Head of caudate nucleus (tissue), 42 donors: ENCODE measurements at regions not wholly inside any gene's neighbourhood (a gene's known extent, or its start where the extent isn't known, plus 50 kb on each side); places are given as distances from the start of the nearest gene placed in this dataset.
"Not testable (repeated sequence)": the region's sequence is repeated elsewhere in the genome, so short reads cannot be mapped to it uniquely, and the experiment has no call there.

ENCODE experiments used
- DNase-seq, 42 donors: peaks; one replicate each; pipeline versions ENCODE4 v3.0.0 to v3.0.0-alpha.2; 2020 to 2021; ENCODE audit warnings: mixed read lengths in 7 of 42
- intact Hi-C: fragments of 100-400 bp; cut with DNase I; formaldehyde crosslinking; loops from one replicate; pipeline ENCODE4 v1.15.0; 2022

DNA sequence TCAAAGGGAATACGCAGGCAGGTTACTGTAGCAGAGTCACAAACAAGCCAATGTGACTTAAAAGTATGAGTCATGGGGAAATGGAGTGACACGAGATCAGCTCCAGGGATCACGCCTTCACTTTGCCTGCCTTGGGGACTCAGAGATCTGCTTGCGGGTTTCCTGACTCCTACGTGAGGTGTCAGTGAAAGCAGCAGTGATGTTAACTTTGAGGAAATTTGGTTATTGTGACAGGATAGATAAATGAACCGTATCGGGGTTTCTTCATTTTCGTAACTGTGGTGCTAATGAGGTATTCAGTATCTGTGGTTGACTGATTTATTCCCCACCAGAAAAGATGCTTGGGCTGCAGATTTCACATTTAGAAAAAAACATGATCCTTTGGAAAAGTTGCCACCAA lies 383.3 kb upstream of the ZFP42 start:
- peak; percentile 6 to 86 (median 58) for DNase-seq
- intact Hi-C loops = no loop called here

DNA sequence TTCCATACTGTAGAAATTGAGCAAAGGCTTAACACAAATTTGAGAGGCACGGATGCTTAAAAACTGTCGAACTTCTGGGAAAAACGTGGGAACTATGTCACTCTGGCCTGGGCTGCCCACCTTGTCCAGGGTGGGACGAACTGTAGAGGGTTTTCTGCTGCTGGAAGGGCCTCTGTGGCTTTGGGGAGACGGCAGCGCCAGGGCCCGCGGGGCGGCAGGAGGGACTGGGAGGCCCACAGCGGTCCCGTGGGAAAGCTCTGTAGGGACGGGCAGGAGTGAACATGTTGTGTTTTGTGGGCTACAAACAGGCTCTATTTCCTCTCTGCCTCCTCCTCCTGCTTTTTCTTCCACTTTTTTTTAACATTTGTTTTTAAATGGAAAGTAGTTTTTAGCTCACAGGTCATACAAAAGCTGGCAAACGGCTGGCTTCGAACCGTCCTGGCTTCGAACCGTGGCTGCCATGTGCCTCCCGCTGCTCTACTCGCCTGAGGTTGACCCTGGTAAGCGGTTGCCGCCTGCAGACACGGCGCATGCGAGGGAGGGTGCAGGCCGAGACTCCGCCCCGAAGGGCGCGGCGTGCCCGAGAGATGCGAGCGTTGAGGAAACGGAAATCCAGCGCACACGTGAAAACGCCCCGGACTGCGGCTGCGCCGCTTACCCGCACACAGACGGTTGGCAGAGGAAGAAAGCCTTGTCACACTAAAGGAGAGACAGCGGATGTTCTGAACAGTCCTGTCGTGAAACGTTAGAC lies 382.3 kb upstream of the ZFP42 start:
- no peak for DNase-seq
- intact Hi-C loops = no loop called here

DNA sequence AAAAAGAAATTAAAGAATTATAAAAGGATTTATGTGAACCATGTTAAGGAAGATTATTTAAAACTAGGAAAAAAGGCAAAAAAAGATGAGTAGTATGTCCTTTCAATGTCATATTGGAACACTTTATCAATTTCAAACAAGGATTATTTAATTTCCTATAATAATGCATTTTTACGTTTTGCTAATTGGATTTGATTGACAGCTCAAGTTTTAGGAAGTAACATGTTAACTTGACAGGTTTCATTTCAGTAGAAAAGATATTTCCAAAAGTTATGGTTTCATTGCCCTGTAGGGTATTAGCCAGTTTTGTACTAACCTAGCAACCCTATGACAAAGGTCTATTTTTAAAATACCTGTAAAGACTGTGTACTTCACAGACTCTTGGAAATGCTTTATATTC lies 379.6 kb upstream of the ZFP42 start:
- no peak for DNase-seq
- intact Hi-C loops = no loop called here

DNA sequence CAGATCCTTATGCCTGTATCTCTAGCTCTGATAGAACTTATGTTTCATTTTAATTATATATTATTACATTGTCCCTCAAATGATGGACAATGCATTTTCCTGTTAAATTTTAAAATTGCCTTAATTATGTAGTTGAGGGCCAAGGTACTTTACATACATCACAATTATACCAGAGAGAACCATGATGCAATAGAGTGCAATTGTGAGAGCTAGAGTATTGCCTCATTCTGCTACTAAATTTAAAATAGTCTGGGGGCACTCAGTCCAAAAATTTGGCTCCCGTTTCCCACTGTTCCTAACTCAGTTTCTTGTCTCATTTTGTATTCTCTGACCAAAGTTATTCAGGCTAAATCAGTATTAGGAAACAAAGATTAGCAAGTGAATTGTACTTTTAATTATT lies 378.5 kb upstream of the ZFP42 start:
- no peak for DNase-seq
- intact Hi-C loops = no loop called here

DNA sequence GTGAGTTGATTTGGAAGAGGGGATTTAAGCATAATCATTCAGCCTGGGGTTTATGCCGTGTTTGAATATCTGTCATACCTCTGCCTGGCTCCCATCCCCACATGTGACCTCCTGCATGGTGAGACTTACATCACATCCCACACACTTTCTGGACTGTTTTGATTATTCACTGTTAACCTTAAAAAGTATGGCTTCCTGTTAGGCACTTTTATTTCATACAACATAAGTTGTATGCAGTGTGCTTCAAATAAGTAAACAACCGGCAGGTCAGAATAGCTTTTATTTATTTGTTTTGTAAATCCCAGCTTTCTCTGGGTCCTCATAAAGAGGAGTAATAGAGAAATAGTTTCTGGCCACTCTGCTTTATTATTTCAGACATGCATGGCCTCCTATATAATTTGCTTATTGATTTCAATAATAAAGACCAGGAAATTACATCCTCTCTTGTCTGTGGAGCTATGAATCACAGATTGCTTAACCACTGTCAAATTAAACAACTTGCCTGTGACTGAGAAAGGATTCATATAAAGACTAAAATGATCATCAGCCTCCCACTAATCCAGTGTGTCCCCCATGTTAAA lies 376.8 kb upstream of the ZFP42 start:
- DNase-seq = no peak
- intact Hi-C loops = no loop called here

DNA sequence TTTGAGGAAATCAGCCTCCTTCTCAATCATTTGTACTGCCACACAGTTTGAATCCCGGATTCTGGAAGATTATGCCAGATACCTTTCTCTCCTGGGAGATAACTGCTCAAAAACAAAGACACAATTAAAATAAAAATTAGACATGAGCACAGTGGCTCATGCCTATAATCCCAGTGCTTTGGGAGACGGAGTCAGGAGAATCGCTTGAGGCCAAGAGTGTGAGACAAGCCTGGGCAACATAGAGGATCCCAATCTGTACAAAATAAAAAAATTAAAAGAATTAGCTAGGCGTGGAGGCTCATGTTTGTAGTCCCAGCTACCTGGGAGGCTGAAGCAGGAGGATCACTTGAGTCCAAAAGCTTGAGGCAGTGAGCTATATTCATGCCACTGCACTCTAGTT lies 376.3 kb upstream of the ZFP42 start:
- intact Hi-C loops = no loop called here
- no peak for DNase-seq

DNA sequence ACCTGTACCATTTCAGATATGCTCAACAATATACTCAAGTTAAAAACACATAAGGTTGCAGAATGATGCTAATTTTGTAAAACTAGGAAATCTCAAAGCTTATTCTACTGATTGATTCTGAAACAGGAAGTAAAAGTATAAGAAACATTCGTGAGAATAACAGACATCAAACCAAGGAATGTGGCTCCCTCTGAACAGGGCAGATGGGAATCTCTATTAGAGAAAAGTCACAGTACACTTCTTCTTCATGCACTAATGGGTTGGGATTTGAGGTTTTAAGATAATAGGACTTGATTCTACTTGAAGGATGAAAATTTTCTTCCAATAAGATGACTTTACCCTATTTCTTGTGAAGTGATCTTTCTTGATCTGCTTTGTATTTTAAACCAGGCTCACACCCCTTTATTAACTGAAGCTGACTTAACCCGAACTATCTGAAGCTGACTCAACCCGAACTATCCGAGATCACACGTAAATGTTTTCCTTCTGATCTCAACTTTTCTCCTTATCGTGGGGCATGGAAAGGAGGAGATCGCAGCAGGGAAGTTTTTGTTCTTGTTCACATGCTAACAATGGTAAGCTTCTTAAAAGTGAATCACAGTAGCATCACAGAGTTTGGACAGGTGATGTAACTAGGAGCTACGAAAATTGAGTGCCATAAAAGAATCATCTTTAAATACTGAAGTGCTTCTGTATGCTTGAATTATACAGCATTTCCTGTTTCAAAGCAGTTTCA lies 363.1 kb upstream of the ZFP42 start:
- intact Hi-C loops = no loop called here
- DNase-seq = no peak

DNA sequence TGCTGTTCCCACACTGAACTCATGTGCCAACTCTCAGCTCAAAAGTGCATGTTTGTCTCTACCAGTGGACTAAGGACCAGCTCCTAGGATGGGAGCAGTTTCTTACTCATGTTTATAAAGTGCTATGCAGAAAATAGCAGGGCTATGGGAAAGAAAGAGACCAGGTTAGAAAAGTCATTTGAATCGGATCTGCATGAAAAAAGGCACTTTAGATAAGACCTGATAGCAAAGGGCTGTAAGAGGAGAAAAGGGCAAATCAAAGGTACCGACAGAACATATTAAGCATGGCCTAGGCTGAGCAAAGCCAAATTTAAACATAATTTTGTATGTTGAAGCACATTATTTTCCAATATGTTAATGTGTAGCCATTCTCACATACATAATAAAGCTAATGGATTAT lies 362.3 kb upstream of the ZFP42 start:
- intact Hi-C loops = no loop called here
- no peak for DNase-seq

DNA sequence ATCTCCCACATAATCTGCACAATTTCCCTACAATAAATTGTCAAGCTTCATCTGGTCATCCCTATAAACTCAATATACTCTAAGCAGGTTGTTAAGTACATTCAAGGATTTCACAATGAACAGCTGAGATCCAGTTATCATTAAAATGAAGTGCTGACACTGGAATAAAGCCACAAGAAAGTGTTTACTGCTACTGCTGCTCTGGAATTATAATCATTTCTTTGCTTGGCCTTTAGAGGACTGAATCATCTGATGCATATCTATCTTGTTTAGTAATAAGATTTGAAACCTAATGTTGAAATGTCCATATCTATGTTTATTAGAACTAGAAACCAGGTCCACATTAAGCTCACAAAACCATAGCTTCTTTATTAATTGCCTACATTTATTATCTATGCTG lies 338.6 kb upstream of the ZFP42 start:
- no peak for DNase-seq
- intact Hi-C loops = no loop called here

DNA sequence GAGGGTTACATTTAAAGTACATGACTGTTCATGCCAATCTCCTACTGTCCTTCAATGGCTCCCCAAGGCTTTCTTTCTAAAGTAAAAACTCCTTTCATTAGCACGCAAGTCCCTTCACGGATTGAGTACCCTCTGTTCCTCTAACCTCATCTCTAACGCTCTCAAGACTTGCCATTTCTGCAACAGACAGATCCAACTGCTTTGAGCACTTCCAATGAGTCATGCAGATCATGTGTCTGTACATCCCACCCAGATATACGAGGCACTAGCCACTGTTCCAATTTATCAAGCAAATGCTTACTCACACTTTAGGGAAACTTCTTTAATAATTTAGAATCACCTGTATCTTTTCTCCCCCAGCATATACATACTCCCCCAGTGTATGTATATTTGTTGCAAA lies 332.5 kb upstream of the ZFP42 start:
- intact Hi-C loops = no loop called here
- DNase-seq = no peak

DNA sequence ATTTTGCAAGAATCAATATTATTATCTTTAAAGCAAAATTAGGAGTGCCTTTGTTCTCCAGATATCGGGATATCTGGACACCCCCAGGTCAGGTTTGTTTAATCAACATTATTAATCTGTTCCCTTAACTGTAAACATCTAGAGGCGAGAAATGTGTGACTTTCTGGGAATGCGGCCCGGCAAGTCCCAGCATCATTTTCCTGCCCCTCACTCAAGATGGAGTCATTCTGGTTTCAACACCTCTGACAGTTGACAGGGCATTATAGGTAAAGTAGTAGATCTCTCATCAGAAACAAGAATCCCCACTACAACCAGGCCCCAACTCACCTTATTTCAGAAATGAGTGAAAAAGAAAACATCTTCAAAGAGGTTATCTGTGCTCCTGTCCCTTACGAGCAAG lies 331.6 kb upstream of the ZFP42 start:
- intact Hi-C loops = no loop called here
- no peak for DNase-seq

DNA sequence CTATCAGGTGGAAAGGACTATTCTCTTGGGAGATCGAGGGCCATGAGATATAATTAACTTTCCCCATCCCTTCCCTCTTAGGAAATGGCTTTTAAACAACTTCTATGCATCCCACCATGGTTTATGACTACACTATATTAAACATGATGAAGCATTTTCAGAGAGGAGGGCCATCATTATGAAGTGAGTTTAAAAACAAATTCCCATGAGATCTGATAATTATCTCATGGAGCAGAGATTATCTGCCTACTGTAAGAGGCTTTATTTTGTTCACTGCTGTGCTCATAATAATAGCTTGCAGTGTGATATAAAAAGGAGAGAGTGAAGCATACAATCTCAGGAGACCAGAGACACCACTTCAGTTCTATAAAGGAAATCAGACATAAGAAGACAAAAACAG lies 330.5 kb upstream of the ZFP42 start:
- DNase-seq = no peak
- intact Hi-C loops = no loop called here

DNA sequence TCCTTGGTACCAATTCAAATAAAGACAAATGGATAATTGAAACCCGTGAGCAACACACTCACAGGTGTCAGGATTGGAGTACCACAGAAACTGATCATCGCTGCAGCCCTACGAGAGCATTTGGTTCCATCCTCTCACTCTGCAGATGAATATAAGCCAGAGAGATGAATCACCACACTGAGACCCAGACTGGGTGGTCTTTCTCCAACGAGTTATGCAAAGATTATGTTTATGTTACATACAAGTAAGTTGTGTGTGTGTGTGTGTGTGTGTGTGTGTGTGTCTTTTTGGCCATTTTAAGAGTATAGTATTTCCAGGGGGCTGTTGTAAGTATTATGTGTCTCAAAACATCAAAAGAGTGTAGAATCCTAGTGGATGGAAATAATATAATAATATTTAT lies 329.5 kb upstream of the ZFP42 start:
- DNase-seq = no peak
- intact Hi-C loops = no loop called here

DNA sequence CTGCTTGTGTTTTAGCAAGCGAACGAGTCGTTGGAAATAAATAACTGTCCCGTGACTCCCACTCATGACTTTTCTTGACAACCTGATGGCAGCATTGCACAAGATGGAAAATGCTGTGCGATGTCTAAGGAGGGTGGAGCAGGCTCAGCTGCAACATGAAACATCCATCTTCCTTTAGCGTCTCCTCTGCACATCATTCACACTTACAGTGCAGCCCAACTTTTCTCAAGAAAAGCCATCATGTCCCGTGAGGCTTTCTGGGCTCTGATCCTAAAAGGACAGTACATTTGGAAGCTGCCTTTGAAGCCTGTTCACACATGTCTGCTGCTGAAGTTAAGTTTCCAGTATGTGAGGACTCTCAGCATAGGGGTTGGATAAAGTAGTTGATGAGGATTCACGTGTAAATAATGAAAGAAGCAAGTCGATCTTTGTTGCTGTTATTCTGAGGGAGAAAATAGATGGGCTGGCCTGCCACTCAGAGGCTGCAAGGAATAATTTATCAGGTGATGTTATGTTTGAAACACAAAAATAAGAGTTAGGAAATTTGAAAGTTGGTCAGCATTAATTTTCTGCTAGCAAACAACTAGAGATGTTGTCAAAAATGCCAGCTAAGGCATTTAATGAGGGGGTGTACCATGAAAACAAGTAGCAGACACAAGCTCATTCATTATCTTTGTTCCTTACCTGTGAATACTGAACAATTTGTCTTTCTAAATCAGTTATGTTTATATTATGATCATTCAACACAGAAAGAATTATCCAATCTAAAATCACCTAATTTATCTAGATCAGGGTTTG lies 328.7 kb upstream of the ZFP42 start:
- DNase-seq = peak in 1 of 42 donors; percentile 20
- intact Hi-C loops = no loop called here

DNA sequence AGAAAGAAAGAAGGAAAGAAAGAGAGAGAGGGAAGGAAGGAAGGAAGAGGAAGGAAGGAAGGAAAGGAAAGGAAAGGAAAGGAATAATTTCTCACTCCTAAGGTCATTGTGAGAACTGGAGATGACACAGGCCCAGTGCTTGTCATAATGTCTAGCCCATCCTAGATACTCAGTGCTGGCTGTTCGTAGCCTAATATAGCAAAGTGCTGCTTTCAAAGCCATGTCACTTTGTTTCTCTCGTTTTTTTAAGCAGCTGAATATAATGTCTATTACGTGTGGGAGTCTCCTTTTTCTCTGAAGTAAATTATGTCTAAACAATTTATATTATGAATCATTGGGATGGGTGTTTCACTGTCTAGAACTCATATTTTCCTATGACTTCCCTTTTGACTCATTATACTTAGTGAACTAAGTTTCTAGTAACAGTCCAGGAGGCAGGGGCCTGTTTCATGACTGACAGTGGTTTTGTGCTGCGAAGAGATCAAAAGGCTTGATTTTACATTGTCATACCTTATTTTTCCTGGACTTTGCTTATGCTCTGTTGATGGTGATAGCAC lies 327.0 kb upstream of the ZFP42 start:
- intact Hi-C loops = no loop called here
- no peak for DNase-seq

DNA sequence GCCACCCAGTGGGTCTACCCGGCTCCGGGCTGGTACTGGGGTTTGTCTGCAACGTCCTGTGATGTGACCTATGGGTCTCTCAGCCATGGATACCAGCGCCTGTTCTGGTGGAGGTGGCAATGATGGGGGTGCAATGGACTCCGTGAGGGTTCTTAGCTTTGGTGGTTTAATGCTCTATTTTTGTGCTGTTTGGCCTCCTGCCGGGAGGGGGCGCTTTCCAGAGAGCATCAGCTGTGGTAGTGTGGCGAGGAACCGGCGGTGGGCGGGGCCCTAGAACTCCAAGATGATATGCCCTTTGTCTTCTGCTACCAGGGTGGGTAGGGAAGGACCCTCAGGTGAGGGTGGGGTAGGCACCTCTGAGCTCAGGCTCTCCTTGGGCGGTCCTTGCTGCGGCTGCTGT lies 324.1 kb upstream of the ZFP42 start:
- DNase-seq, intact Hi-C loops: not testable (repeated sequence)

DNA sequence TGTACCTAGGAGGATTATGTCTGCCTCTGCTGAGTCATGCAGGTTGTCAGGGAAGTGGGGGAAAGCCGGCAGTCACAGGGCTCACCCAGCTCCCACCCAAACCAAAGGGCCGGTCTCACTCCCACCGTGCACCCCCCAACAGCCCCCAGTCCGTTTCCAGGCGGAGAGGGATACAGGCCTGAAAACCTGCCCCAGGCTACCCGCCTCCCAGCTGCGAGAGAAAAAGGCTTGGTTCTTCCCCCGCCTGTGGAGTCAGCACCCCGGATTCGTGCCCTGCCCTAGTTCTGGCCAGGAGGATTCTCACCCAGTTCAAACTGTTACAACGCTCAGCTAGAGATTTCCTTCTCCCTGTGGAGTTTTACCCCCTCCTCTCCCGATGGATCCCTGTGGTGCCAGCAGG lies 323.6 kb upstream of the ZFP42 start:
- intact Hi-C loops, DNase-seq: not testable (repeated sequence)

DNA sequence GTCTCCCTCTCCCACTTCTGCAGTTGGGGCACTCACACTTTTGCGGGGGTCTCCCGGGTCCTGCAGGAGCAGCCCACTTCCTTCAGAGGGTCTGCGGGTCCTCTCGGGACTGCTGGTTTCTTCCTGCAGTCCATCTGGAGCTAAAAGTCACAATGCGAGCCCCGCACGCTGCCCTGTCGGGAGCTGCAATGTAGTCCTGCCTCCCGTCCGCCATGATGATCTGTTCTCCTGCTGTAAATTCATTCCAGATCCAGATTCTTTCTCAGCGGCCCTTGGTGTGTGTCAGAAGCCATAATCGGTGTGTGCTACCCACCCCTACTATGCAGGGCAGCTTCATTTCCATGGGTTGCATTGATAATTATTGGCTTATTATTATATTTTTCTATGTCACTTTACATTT lies 323.0 kb upstream of the ZFP42 start:
- intact Hi-C loops, DNase-seq: not testable (repeated sequence)

DNA sequence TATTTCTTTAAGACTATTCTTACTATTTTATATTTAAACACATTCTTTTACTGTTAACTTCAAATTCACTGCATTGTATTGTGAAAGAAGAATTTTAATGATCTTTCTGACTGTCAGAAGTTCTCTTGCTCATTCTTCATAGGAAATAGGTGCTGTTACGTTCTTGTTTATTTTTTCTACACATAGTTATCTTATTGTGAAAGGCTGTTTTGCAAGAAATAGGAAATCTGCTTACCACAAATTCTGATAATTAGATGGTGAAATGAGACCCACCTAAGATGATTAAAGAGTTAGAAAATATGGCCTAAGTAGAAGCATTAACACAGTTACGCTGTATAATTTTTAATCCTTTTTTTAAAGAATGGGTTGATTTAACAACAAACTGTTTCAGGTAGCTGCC lies 316.1 kb upstream of the ZFP42 start:
- intact Hi-C loops = no loop called here
- no peak for DNase-seq

DNA sequence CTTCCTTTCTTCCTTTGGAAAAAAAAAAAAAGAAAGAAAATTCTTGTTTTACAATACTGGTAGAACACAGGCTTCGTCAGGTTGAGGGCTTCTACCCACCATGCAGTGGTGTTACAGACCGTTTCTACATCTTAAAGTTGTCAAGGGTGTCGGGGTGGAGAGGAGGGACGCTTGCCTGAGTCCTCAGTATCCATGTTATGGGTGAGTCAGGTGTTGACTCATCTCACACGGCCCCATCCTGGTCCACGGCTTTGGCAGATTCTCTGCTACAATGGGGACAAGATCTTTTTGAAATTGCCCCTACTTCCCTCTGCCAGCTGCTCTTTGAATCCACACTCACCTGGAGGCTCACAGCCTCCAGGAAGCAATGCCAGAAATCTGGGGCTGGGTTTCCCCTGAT lies 310.3 kb upstream of the ZFP42 start:
- intact Hi-C loops = no loop called here
- DNase-seq = no peak
